CD14-positive monocyte (primary cell): ENCODE measurements at regions not wholly inside any gene's neighbourhood (a gene's known extent, or its start where the extent isn't known, plus 50 kb on each side); places are given as distances from the start of the nearest gene placed in this dataset.

Experiments used
- DNase-seq, 3 donors: peaks; one replicate each; pipeline ENCODE4 v3.0.0-alpha.2; 2011 to 2022
- H2AFZ ChIP-seq: 2 replicates; pipeline ENCODE4 v1.6.0; 2012; ENCODE audit warnings: mild to moderate bottlenecking, low read depth, low read length, inconsistent platforms; ENCODE audit not compliant: insufficient read depth, poor library complexity, severe bottlenecking
- H3K27ac ChIP-seq, 2 donors: 1 replicate in 1 of 2; 2 replicates in 1 of 2; pipeline ENCODE4 v1.5.1; 2012 to 2013; ENCODE audit warnings: low read length in 2 of 2, control low read depth in 1 of 2, inconsistent platforms in 1 of 2, low read depth in 1 of 2, mild to moderate bottlenecking in 1 of 2
- H3K27me3 ChIP-seq, 2 donors: one replicate each; pipeline versions ENCODE4 v1.6.0 to v1.6.1; 2011 to 2013; ENCODE audit warnings: low read length in 2 of 2; ENCODE audit not compliant: control insufficient read depth in 2 of 2, insufficient read depth in 2 of 2
- H3K36me3 ChIP-seq, 2 donors: replicated peaks in 1 of 2; 1 replicate in 1 of 2; 2 replicates in 1 of 2; pipeline versions ENCODE4 v1.5.1 to v1.6.1; 2012 to 2013; ENCODE audit warnings: low read length in 2 of 2, control low read depth in 1 of 2, inconsistent platforms in 1 of 2, mild to moderate bottlenecking in 1 of 2; ENCODE audit not compliant: insufficient read depth in 2 of 2, control insufficient read depth in 1 of 2
- H3K4me1 ChIP-seq, 2 donors: 1 replicate in 1 of 2; 2 replicates in 1 of 2; pipeline versions ENCODE4 v1.5.1 to v1.6.1; 2012 to 2013; ENCODE audit warnings: low read length in 2 of 2, control low read depth in 1 of 2, inconsistent platforms in 1 of 2, mild to moderate bottlenecking in 1 of 2, moderate library complexity in 1 of 2; ENCODE audit not compliant: insufficient read depth in 2 of 2, control insufficient read depth in 1 of 2
- H3K4me2 ChIP-seq: replicated peaks from 2 replicates; pipeline ENCODE3; 2012; ENCODE audit warnings: low read length, moderate library complexity, mild to moderate bottlenecking; ENCODE audit not compliant: poor library complexity, severe bottlenecking; ENCODE audit errors: extremely low read depth
- H3K4me3 ChIP-seq, 3 experiments: fragments of 200-600 bp in 1 of 3; sonication (generic) in 1 of 3; replicated peaks in 1 of 3; 1 replicate in 2 of 3; 2 replicates in 1 of 3; pipeline ENCODE4 v1.5.1; 2011 to 2013; ENCODE audit warnings: low read length in 3 of 3, mild to moderate bottlenecking in 3 of 3, control low read depth in 2 of 3, low read depth in 2 of 3, inconsistent platforms in 1 of 3, moderate library complexity in 1 of 3
- H3K79me2 ChIP-seq: 2 replicates; pipeline ENCODE4 v1.6.0; 2012; ENCODE audit warnings: mild to moderate bottlenecking, control low read depth, inconsistent platforms, low read length, moderate library complexity; ENCODE audit not compliant: insufficient read depth
- H3K9ac ChIP-seq: 2 replicates; pipeline ENCODE4 v1.6.0; 2017; ENCODE audit warnings: low read length, mild to moderate bottlenecking; ENCODE audit not compliant: insufficient read depth, poor library complexity, severe bottlenecking
- H3K9me3 ChIP-seq, 2 donors: replicated peaks in 1 of 2; 1 replicate in 1 of 2; 2 replicates in 1 of 2; pipeline versions ENCODE4 v1.5.1 to v1.6.1; 2012 to 2013; ENCODE audit warnings: low read length in 2 of 2, control low read depth in 1 of 2; ENCODE audit not compliant: control insufficient read depth in 1 of 2, insufficient read depth in 1 of 2
- H4K20me1 ChIP-seq: 2 replicates; pipeline ENCODE4 v1.6.0; 2012; ENCODE audit warnings: mild to moderate bottlenecking, low read length, control low read depth, moderate library complexity; ENCODE audit not compliant: insufficient read depth
- H3K27ac Mint-ChIP-seq, 7 donors: one replicate each; pipeline ENCODE4 v1.8.0; 2020; ENCODE audit warnings: mild to moderate bottlenecking in 7 of 7, mixed read lengths in 7 of 7, moderate library complexity in 6 of 7, inconsistent platforms in 2 of 7
- H3K27me3 Mint-ChIP-seq, 3 donors: one replicate each; pipeline ENCODE4 v1.8.0; 2021 to 2022; ENCODE audit warnings: low read depth in 3 of 3, mild to moderate bottlenecking in 3 of 3, mixed read lengths in 3 of 3, moderate library complexity in 3 of 3, inconsistent platforms in 1 of 3
- H3K36me3 Mint-ChIP-seq, 2 donors: one replicate each; pipeline ENCODE4 v1.8.0; 2020; ENCODE audit warnings: mixed read lengths in 2 of 2, inconsistent platforms in 1 of 2, mild to moderate bottlenecking in 1 of 2
- H3K4me1 Mint-ChIP-seq: one replicate; pipeline ENCODE4 v1.8.0; 2020; ENCODE audit warnings: mild to moderate bottlenecking, mixed read lengths
- H3K4me3 Mint-ChIP-seq, 2 donors: one replicate each; pipeline ENCODE4 v1.8.0; 2020; ENCODE audit warnings: mild to moderate bottlenecking in 2 of 2, mixed read lengths in 2 of 2, moderate library complexity in 1 of 2
- H3K9me3 Mint-ChIP-seq, 7 donors: one replicate each; pipeline ENCODE4 v1.8.0; 2020 to 2022; ENCODE audit warnings: mixed read lengths in 7 of 7, mild to moderate bottlenecking in 6 of 7, moderate library complexity in 6 of 7, inconsistent platforms in 2 of 7
- WGBS: methylation state at CpG from one replicate; pipeline ENCODE4 v1.1.5; 2013; ENCODE audit warnings: missing lambda C conversion rate; ENCODE audit not compliant: insufficient coverage; 5-methylcytosine and 5-hydroxymethylcytosine counted together
- intact Hi-C, 2 donors: fragments of 100-400 bp; cut with micrococcal nuclease; formaldehyde crosslinking; loops; one replicate each; pipeline versions ENCODE4 v1.15.0 to v1.15.1; 2023
- TF ChIP-seq, protein P1 (sequence below): fragments of 200-600 bp; IDR thresholded peaks from one replicate; pipeline ENCODE4 v1.8.0; 2022; ENCODE audit warnings: antibody characterized with exemption, mild to moderate bottlenecking

DNA sequence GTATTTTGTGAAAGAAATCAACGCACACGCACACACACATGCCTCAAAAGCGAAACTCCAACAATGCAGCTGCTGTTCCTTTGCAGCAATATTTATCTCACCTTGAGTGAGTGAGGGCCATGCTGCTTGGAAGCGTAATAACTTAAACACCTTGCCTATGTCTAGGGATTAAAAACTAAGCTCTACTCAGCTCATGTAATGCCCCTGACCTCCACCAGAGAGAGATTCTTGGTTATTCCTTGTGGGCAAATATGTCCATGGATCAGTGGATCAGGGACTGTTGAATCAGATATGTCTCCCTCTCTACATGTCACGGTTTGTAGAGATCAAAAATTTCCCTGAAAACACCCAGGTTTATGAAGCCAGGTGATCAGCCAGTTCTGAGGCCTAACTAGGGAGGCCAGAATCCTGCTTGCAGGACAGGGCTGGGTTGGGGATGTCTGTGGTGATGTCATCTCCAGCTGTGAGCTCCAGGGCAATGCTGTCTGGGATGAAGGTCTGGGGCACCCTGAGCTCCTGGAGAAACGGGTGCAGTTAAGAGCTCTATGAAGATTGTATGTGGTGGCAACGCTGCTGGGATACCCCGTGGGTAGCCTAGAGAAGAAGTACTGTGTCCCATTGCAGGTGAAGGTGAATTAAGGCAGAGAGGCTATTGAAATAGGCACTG is 149.4 kb downstream of the KCNJ12 start:
- intact Hi-C loops: no loop called here
- Histone ChIP-seq H3K4me1 (no peaks in the 10 kb centered on the region), H3K9ac (no peak overlapping the region), H3K36me3 (no peaks in the 10 kb centered on the region), H3K9me3 (no peaks in the 10 kb centered on the region), H2AFZ (no peak overlapping the region), H3K4me3 (no peak overlapping the region), H4K20me1 (no peaks in the 10 kb centered on the region), H3K27me3 (no peaks in the 10 kb centered on the region), H3K27ac (no peak overlapping the region), H3K4me2 (no peak overlapping the region), H3K79me2 (no peaks in the 10 kb centered on the region)
- TF ChIP-seq, protein P1, sequence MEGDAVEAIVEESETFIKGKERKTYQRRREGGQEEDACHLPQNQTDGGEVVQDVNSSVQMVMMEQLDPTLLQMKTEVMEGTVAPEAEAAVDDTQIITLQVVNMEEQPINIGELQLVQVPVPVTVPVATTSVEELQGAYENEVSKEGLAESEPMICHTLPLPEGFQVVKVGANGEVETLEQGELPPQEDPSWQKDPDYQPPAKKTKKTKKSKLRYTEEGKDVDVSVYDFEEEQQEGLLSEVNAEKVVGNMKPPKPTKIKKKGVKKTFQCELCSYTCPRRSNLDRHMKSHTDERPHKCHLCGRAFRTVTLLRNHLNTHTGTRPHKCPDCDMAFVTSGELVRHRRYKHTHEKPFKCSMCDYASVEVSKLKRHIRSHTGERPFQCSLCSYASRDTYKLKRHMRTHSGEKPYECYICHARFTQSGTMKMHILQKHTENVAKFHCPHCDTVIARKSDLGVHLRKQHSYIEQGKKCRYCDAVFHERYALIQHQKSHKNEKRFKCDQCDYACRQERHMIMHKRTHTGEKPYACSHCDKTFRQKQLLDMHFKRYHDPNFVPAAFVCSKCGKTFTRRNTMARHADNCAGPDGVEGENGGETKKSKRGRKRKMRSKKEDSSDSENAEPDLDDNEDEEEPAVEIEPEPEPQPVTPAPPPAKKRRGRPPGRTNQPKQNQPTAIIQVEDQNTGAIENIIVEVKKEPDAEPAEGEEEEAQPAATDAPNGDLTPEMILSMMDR: no peak
- Mint-ChIP-seq H3K27ac (no peak overlapping the region), H3K27me3 (peaks cover 6 to 21% (median 12%) of the 10 kb centered on the region in 3 donors), H3K4me1 (no peaks in the 10 kb centered on the region), H3K36me3 (no peaks in the 10 kb centered on the region), H3K4me3 (no peak overlapping the region), H3K9me3 (peaks cover 0 to 2% (median 0%) of the 10 kb centered on the region in 7 donors)
- 94% methylated on average over 3 of the region's 8 CpGs for WGBS
- no peak for DNase-seq

DNA sequence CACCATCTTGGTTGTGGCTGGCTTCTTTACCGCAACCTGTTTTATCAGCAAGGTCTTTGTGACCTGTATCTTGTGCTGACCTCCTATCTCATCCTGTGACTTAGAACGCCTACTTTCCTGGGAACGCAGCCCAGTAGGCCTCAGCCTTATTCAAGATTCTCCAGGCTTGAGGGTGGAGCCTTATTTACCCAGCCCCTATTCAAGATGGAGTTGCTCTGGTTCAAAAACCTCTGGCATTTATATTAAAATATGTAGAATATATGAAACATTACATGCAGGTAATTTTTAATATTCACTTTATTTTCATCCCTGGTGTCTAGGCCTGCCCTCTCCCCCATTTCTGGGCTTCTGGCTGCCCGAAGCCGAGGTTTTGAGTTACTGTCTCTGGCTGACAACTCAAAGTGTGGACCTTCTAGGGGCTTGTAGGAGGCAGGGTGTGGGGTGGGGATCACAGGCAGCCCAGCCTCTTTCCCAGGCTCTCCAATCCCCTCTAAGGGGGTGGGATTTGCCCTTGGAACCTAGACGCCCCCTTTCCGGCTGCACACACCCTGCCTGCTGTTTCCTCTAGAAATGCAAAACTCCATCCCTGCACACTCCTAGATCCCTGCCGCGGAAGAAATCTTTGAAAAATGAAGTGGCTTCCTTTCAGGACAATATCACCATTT is 152.0 kb downstream of the KCNJ12 start:
- Mint-ChIP-seq H3K27me3 (peaks cover 3 to 11% (median 10%) of the 10 kb centered on the region in 3 donors), H3K9me3 (no peaks in the 10 kb centered on the region), H3K27ac (no peak overlapping the region), H3K36me3 (peaks cover 0 to 3% of the 10 kb centered on the region in 2 donors), H3K4me1 (peaks cover 5% of the 10 kb centered on the region), H3K4me3 (no peak overlapping the region)
- TF ChIP-seq, protein P1: no peak
- Histone ChIP-seq H3K36me3 (no peaks in the 10 kb centered on the region), H3K27me3 (no peaks in the 10 kb centered on the region), H3K4me1 (no peaks in the 10 kb centered on the region), H3K4me2 (no peak overlapping the region), H3K4me3 (no peak overlapping the region), H2AFZ (no peak overlapping the region), H3K27ac (no peak overlapping the region), H3K9ac (no peak overlapping the region), H3K79me2 (no peaks in the 10 kb centered on the region), H4K20me1 (no peaks in the 10 kb centered on the region), H3K9me3 (no peaks in the 10 kb centered on the region)
- WGBS: 56% methylated on average over 2 of the region's 9 CpGs
- intact Hi-C loops: no loop called here
- no peak for DNase-seq
